Peyer's patch (tissue), 4 donors: ENCODE measurements at regions not wholly inside any gene's neighbourhood (a gene's known extent, or its start where the extent isn't known, plus 50 kb on each side); places are given as distances from the start of the nearest gene placed in this dataset.

Source experiments
- DNase-seq, 3 donors: peaks; one replicate each; pipeline ENCODE4 v3.0.0-alpha.2; 2017 to 2019
- H3K27ac ChIP-seq, 4 donors: fragments of 200-600 bp; sonication (generic); one replicate each; pipeline ENCODE4 v1.5.1; 2016 to 2019
- H3K27me3 ChIP-seq, 2 donors: fragments of 200-600 bp; sonication (generic); one replicate each; pipeline ENCODE4 v1.5.1; 2019
- H3K36me3 ChIP-seq, 3 donors: fragments of 200-600 bp; sonication (generic); one replicate each; pipeline ENCODE4 v1.5.1; 2016 to 2019
- H3K4me1 ChIP-seq, 4 donors: fragments of 200-600 bp; sonication (generic); one replicate each; pipeline ENCODE4 v1.5.1; 2016 to 2019
- H3K4me3 ChIP-seq, 4 donors: fragments of 200-600 bp; sonication (generic); 1 replicate in 3 of 4; 2 replicates in 1 of 4; pipeline ENCODE4 v1.5.1; 2016 to 2019; ENCODE audit warnings: mild to moderate bottlenecking in 1 of 4
- H3K9me3 ChIP-seq, 4 donors: fragments of 200-600 bp; sonication (generic); one replicate each; pipeline ENCODE4 v1.5.1; 2016 to 2019; ENCODE audit warnings: mild to moderate bottlenecking in 1 of 4
- CTCF ChIP-seq, 6 experiments: fragments of 450-650 bp in 4 of 6; fragments of 200-600 bp in 2 of 6; sonication (generic) in 1 of 6; IDR thresholded peaks; one replicate each; pipeline ENCODE4 v1.5.1; 2017 to 2019; ENCODE audit warnings: antibody characterized with exemption in 6 of 6, mild to moderate bottlenecking in 3 of 6, moderate library complexity in 1 of 6
- POLR2A ChIP-seq, 2 donors: fragments of 450-650 bp; IDR thresholded peaks; one replicate each; pipeline ENCODE4 v1.5.1; 2017; ENCODE audit warnings: antibody characterized with exemption in 2 of 2, mild to moderate bottlenecking in 2 of 2, moderate library complexity in 2 of 2

DNA sequence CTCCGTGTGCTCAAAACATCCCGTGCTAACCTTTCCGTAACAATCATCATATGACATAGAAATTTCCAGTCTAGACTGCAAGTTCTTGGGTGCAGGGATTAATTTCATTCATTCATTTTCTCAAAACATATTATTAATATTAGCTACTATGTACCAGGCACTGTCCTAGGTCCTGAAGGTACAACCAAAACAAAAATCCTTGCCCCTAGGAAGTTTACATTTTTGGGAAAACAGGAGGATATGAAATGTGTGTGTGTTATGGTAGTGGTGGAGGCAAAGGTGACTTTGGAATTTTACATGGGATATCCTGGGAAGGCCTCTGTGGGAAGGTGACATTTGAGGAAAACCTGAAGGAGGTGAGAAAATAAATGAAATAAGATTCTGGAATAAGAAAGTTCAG lies 222.6 kb downstream of the LRRC3B start:
- Histone ChIP-seq H3K36me3 (no peaks in the 10 kb centered on the region), H3K9me3 (no peaks in the 10 kb centered on the region), H3K27me3 (no peaks in the 10 kb centered on the region), H3K27ac (no peak overlapping the region), H3K4me1 (no peaks in the 10 kb centered on the region), H3K4me3 (no peak overlapping the region)
- no peak for DNase-seq
- TF ChIP-seq POLR2A (IDR thresholded peaks at IDR 0.05) (no peak), CTCF (IDR thresholded peaks at IDR 0.05) (no peak)

DNA sequence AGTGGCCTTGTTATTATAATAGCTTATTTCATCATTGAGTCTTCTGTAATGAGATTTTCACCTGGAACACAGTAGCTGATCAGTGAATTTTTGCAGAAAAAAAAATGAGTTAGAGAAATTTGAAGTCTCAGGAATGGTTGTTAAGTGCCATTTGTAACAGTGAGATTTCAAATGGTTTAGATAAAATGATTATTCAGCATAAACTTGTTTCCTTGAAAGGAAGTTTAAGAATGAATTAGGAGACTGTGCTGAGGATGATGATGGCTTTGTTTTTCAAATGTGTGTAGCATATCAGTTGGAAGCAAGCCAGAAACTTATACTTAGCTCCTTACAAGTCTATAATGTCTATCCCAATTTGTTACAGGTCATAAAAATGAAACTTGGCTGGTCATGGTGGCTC lies 225.1 kb downstream of the LRRC3B start:
- no peak for DNase-seq
- Histone ChIP-seq H3K4me1 (no peaks in the 10 kb centered on the region), H3K9me3 (no peaks in the 10 kb centered on the region), H3K36me3 (no peaks in the 10 kb centered on the region), H3K4me3 (no peak overlapping the region), H3K27ac (no peak overlapping the region), H3K27me3 (no peaks in the 10 kb centered on the region)
- TF ChIP-seq CTCF (IDR thresholded peaks at IDR 0.05) (no peak), POLR2A (IDR thresholded peaks at IDR 0.05) (no peak)

- no peaks in the 10 kb centered on the region for H3K27me3 ChIP-seq
- no peaks in the 10 kb centered on the region for H3K9me3 ChIP-seq
- DNase-seq = no peak
- H3K36me3 ChIP-seq = no peaks in the 10 kb centered on the region
- no peak overlapping the region for H3K27ac ChIP-seq
- no peaks in the 10 kb centered on the region for H3K4me1 ChIP-seq
- TF ChIP-seq CTCF (IDR thresholded peaks at IDR 0.05) = no peak
- TF ChIP-seq POLR2A (IDR thresholded peaks at IDR 0.05) = no peak
- no peak overlapping the region for H3K4me3 ChIP-seq
Observed at GRCh38 chr3:26894443-26894842, 271.9 kb downstream of the LRRC3B start.

GRCh38 chr3:26915208-26915607 lies 292.6 kb downstream of the LRRC3B start:
- H3K36me3 ChIP-seq = no peaks in the 10 kb centered on the region
- H3K27ac ChIP-seq = no peak overlapping the region
- H3K27me3 ChIP-seq = no peaks in the 10 kb centered on the region
- H3K4me3 ChIP-seq = no peak overlapping the region
- no peaks in the 10 kb centered on the region for H3K4me1 ChIP-seq
- no peaks in the 10 kb centered on the region for H3K9me3 ChIP-seq
- TF ChIP-seq CTCF (IDR thresholded peaks at IDR 0.05) (no peak), POLR2A (IDR thresholded peaks at IDR 0.05) (no peak)
- DNase-seq = no peak

GRCh38 chr3:26920646-26921478 lies 298.3 kb downstream of the LRRC3B start:
- Histone ChIP-seq H3K27ac (peak overlapping the region in 2 of 4 donors; percentile 3 to 6), H3K27me3 (no peaks in the 10 kb centered on the region), H3K36me3 (no peaks in the 10 kb centered on the region), H3K9me3 (no peaks in the 10 kb centered on the region), H3K4me3 (no peak overlapping the region), H3K4me1 (no peaks in the 10 kb centered on the region)
- TF ChIP-seq POLR2A (IDR thresholded peaks at IDR 0.05) (no peak), CTCF (IDR thresholded peaks at IDR 0.05) (no peak)
- DNase-seq = no peak
